ENCODE measurements at regions not wholly inside any gene's neighbourhood (a gene's known extent, or its start where the extent isn't known, plus 50 kb on each side); places are given as distances from the start of the nearest gene placed in this dataset.
"Not testable (repeated sequence)": the region's sequence is repeated elsewhere in the genome, so short reads cannot be mapped to it uniquely, and the experiment has no call there.

DNA sequence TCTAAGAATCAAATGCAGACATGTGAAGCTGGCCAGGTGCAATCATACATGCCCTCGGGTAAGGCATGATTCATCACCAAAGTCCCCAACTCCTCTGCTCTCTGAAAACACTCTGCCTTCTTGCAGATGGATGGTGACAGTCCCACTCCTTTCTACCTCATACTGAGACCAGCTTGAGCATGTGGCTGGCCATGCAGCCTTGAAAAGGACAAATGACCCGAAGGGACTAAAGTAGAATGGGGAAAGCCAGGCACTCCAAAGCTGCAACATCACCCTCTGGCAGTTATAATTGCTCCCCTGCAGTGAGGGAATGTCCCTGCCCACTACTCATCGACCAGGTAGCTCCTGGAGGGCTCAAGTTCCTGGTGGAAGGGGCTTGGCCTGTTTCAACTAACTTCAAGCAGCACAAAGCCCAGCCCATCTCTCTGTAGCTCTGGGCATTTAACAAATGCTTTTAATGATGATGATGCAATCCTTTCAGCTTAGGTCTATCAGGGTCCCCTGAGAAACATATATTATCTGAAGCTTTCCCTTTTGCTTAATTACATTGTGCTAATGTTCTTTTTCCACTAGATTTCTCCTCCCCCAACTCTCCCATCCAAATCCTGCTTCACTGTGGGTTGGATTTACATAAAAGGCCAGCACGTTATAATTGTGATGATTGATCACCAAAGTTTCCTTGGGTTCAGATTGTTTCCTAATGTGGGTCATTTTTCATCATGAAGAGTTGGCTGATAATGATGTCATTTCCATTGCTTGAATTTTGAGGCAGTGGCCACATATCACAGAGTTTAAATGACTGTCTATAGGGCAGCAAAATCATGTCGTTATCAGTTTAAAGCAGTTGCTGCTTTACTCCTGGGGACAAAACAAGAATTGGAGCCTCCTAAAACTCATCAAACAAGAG lies 436.5 kb upstream of the SLC30A5 start:
- peak; percentile 97 for DNase-seq (ENCODE audit: low read depth, low spot score)

DNA sequence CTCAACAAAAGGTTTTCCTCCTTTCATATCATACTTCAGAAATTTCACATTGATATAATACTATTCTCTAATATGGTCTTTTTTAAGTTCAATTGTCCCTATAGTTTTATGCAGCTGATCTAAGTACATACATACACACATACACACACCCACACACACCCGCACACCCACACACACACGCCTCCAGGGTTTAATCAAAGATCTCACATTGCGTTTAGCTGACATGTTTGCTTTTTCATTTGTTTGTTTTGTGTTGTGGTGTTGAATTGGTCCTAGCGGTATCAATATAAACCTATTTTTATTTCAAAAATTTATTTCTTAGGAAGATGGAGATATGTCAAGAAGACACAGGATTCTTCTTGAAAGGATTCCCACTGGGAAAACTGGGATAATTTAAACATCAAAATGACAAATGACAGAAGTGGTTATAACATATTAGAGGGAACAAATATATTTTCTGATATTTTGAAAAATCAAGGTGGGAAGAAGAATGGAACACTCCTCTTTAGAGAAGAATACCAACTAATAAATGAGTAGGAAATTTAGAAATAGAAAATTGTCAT lies 434.9 kb upstream of the SLC30A5 start:
- DNase-seq (ENCODE audit: low read depth, low spot score) = no peak

- no peak for DNase-seq (ENCODE audit: low read depth, low spot score)
Measured at GRCh38 chr5:68659881-68660280, 433.9 kb upstream of the SLC30A5 start.

- DNase-seq (ENCODE audit: low read depth, low spot score) = peak; percentile 55
Measured at GRCh38 chr5:68661237-68661636, 432.6 kb upstream of the SLC30A5 start.

GRCh38 chr5:68662804-68663307 lies 431.0 kb upstream of the SLC30A5 start:
- DNase-seq (ENCODE audit: low read depth, low spot score) = no peak

DNA sequence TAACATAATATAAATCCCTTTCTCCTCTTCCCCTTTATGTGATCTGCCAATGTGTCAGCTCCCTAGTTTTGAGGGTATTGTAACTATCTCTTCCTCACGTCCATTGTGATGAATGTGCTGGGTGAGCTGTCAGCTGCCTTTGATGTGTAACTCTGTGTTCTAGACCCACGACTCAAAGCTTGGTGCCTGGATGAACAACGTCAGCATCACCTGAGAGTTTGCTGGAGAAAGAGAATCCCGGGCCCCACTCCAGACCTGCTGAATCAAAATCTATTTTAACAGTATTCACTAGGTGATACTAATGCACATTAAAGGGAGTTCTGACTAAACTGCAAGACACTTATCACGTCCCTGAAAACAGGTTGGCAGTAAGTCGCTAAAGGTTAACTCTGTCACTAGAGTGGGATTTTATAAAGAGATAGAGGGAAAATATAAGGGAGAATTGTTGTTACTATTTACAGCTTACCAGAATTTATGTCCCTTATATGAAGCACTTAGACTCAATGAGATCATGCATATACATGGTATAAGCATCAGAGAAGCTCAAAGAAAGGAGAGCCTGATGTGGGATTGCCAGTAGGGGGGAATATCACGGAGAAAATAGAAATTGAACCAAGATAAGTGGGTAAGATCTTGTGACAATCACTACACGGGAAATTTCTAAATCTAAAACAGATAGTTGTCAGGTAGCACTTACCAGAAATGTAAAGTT lies 423.8 kb upstream of the SLC30A5 start:
- no peak for DNase-seq (ENCODE audit: low read depth, low spot score)

- DNase-seq (ENCODE audit: low read depth, low spot score) = peak; percentile 5
Measured at GRCh38 chr5:68673106-68673822, 420.6 kb upstream of the SLC30A5 start.

DNA sequence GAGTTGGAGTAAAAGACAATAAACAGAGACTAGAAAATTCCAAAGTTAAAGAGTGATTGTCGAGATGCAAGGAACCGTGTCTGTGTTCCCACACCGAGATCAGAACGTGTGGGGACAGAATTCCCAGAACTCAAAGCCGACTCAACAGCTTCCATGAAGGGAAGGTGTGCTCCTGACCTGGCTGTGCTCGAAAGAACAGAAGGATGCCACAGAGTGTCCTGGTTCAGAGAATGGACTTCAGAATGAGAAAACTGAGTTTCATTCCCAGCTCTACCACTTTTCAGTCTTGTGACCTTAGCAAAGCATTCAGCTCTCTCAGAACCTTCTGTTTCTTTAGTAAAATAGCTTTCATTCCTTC lies 420.0 kb upstream of the SLC30A5 start:
- DNase-seq (ENCODE audit: low read depth, low spot score) = no peak

- no peak for DNase-seq (ENCODE audit: low read depth, low spot score)
Measured at GRCh38 chr5:68679041-68679440, 414.8 kb upstream of the SLC30A5 start.

- no peak for DNase-seq (ENCODE audit: low read depth, low spot score)
Measured at GRCh38 chr5:68680366-68680765, 413.4 kb upstream of the SLC30A5 start.

GRCh38 chr5:68681929-68682328 lies 411.9 kb upstream of the SLC30A5 start:
- DNase-seq (ENCODE audit: low read depth, low spot score) = no peak

- no peak for DNase-seq (ENCODE audit: low read depth, low spot score)
Measured at GRCh38 chr5:68682400-68683160, 411.2 kb upstream of the SLC30A5 start.

- DNase-seq (ENCODE audit: low read depth, low spot score) = peak; percentile 10
Measured at GRCh38 chr5:68683632-68684036, 410.2 kb upstream of the SLC30A5 start.

- no peak for DNase-seq (ENCODE audit: low read depth, low spot score)
Measured at GRCh38 chr5:68685863-68686262, 408.0 kb upstream of the SLC30A5 start.

- DNase-seq (ENCODE audit: low read depth, low spot score) = no peak
Measured at GRCh38 chr5:68688547-68688946, 405.3 kb upstream of the SLC30A5 start.

GRCh38 chr5:68689010-68689409 lies 404.8 kb upstream of the SLC30A5 start:
- no peak for DNase-seq (ENCODE audit: low read depth, low spot score)

DNA sequence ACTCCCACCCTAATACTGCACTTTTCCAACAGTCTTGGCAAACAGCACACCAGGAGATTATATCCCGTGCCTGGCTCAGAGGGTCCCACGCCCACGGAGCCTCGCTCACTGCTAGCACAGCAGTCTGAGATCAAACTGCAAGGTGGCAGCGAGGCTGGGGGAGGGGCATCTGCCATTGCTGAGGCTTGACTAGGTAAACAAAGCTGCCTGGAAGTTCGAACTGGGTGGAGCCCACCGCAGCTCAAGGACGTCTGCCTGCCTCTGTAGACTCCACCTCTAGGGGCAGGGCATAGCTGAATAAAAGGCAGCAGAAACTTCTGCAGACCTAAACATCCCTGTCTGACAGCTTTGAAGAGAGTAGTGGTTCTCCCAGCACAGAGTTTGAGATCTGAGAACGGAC lies 401.9 kb upstream of the SLC30A5 start:
- not testable (repeated sequence) for DNase-seq (ENCODE audit: low read depth, low spot score)

DNA sequence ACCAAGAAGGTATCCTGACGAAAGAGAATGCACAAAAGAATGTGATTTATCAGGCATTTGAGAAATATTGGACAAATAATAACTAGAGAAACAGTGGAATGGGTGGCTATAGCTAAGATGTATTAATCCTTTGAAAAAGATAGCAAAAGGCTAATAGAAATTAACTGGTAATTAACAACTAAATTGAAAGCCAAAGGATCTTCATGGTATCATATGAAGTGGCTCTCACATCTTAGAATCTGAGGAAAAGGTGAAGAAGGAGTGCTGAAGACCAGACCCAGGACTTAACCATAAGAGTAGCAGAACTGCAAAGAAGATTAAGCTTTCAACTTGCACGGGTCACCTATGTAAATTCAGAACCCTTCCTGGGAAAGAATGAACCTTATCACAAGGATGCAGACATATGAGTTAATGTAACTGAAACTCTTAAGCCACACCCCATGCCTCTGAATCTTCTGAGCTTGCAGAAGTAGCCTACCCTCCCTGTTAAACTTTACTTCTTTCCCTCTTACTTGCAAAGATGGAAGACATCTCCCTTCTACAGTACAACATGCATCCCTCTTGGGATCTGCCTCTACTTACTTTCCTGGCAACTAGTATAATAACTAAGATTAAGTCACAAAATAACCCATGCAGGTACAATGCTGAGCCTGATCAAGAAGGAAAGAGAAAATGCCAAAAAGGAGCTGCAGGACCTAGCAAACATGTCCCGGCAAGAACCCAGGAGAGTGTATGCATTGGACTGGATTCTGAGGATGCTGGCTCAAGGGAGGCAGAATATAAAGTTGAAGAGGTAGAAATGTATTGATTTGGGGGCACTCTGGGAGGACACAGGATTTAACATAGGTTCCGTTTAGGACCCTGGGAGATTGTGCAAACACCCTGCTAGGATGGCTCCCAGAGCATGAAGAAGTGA lies 395.5 kb upstream of the SLC30A5 start:
- DNase-seq (ENCODE audit: low read depth, low spot score) = no peak

DNA sequence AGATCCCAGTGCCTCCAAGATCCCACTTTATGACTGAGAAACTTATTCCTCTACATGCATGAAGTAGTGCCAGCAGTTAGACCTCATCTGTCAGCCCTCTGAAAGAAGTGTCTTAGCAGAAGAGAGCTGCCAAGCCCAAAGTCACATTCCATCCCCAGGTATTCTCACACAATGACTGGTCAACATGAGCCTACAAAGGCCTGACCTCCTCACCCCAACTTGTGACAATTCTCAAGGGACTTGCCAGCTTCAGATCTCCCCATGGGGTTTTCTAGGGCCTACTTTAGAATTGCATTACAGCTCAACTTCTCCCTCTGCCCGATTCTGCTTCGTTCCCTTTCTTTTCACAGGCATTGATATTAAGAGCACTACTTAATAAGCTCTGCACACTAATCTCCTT lies 393.8 kb upstream of the SLC30A5 start:
- DNase-seq (ENCODE audit: low read depth, low spot score) = no peak

DNA sequence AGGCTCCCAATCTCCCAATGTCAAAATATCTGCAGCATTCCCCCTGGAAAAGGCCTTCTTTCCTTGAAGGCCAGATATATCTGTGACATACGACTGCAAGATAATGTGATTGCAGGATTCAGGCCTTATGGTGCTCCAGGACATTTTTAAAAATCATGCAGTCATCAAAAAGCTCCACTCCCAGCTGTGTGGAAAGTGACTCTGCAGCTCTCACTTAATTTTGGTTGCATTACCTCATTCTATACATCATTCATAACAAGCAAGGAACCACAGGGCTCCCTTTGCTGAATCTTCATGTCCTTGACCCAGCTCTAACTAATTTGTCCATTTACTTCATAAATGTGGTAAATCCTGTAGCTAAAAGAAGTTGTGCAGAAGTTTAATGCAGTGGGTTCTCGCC lies 386.2 kb upstream of the SLC30A5 start:
- no peak for DNase-seq (ENCODE audit: low read depth, low spot score)
